DND-41 (cell line): ENCODE measurements at regions not wholly inside any gene's neighbourhood (a gene's known extent, or its start where the extent isn't known, plus 50 kb on each side); places are given as distances from the start of the nearest gene placed in this dataset.

Experiments
- ATAC-seq: fragments of 200-7000 bp; cut with Tn5 transposase; 3 replicates; pipeline ENCODE4 v1.9.1; 2021; ENCODE audit warnings: low read depth; ENCODE audit not compliant: insufficient read depth
- DNase-seq: peaks from one replicate; pipeline ENCODE4 v3.0.0-alpha.2; 2020
- H2AFZ ChIP-seq: 2 replicates; pipeline ENCODE4 v1.6.0; 2012; ENCODE audit warnings: low read depth, low read length
- H3K27ac ChIP-seq: 2 replicates; pipeline ENCODE4 v1.5.1; 2012; ENCODE audit warnings: low read length, inconsistent platforms
- H3K27me3 ChIP-seq: fragments of 200-600 bp; sonication (generic); 2 replicates; pipeline ENCODE4 v1.6.0; 2012; ENCODE audit warnings: low read length, mild to moderate bottlenecking, inconsistent platforms; ENCODE audit not compliant: insufficient read depth, poor library complexity
- H3K36me3 ChIP-seq: 2 replicates; pipeline ENCODE4 v1.5.1; 2012; ENCODE audit warnings: low read length, inconsistent platforms; ENCODE audit not compliant: insufficient read depth
- H3K4me1 ChIP-seq: 2 replicates; pipeline ENCODE4 v1.5.1; 2012; ENCODE audit warnings: mild to moderate bottlenecking, low read length; ENCODE audit not compliant: insufficient read depth
- H3K4me2 ChIP-seq: 2 replicates; pipeline ENCODE4 v1.6.0; 2012; ENCODE audit warnings: mild to moderate bottlenecking, moderate library complexity, low read length, inconsistent platforms; ENCODE audit not compliant: insufficient read depth
- H3K4me3 ChIP-seq, 2 experiments: fragments of 200-600 bp in 1 of 2; shearing (Covaris generic) in 1 of 2; 2 replicates each; pipeline ENCODE4 v1.5.1; 2012 to 2016; ENCODE audit warnings: inconsistent platforms in 2 of 2, low read length in 2 of 2, mild to moderate bottlenecking in 2 of 2, low read depth in 1 of 2, moderate library complexity in 1 of 2
- H3K79me2 ChIP-seq: 2 replicates; pipeline ENCODE4 v1.6.0; 2012; ENCODE audit warnings: low read length, inconsistent platforms; ENCODE audit not compliant: insufficient read depth
- H3K9ac ChIP-seq: 2 replicates; pipeline ENCODE4 v1.6.0; 2012; ENCODE audit warnings: low read depth, mild to moderate bottlenecking, inconsistent platforms, low read length, moderate library complexity
- H3K9me3 ChIP-seq: 2 replicates; pipeline ENCODE4 v1.5.1; 2012; ENCODE audit warnings: low read length, moderate library complexity, mild to moderate bottlenecking, inconsistent platforms; ENCODE audit not compliant: insufficient read depth, severe bottlenecking
- H4K20me1 ChIP-seq: 2 replicates; pipeline ENCODE4 v1.6.0; 2012; ENCODE audit warnings: low read length; ENCODE audit not compliant: insufficient read depth
- CTCF ChIP-seq: IDR thresholded peaks from 2 replicates; pipeline ENCODE4 v1.5.1; 2012; ENCODE audit warnings: borderline replicate concordance, low read length, moderate library complexity, mild to moderate bottlenecking; ENCODE audit not compliant: poor library complexity, severe bottlenecking; ENCODE audit errors: extremely low read depth
- EZH2 ChIP-seq: IDR thresholded peaks from 3 replicates; pipeline ENCODE4 v1.6.1; 2012; ENCODE audit warnings: borderline replicate concordance, low read depth, mild to moderate bottlenecking, moderate library complexity, low read length, inconsistent platforms; ENCODE audit not compliant: severe bottlenecking

DNA sequence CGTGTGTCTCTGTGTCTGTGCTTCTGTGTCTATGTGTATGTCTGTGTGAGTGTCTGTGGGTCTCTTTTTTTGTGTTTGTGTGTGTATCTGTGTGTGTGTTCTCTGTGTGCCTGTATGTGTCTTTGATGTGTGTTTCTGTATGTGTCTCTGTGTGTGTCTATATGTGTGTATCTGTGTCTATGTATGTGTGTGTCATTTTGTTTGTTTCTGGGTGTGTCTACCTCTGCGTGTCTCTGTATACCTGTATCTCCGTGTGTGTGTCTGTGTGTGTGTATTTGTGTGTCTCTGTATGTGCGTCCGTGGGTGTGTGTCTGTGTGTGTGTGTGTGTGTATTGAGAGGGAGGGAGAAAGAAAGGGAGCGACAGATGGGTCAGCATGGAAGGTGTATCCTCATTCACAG is 106.3 kb upstream of the TRABD2B start:
- Histone ChIP-seq H3K4me1 (no peaks in the 10 kb centered on the region), H3K4me3 (no peak overlapping the region), H3K9ac (no peak overlapping the region), H4K20me1 (no peaks in the 10 kb centered on the region), H3K79me2 (no peaks in the 10 kb centered on the region), H3K9me3 (no peaks in the 10 kb centered on the region), H3K4me2 (no peak overlapping the region), H3K27me3 (no peaks in the 10 kb centered on the region), H3K27ac (no peak overlapping the region), H2AFZ (no peak overlapping the region), H3K36me3 (no peaks in the 10 kb centered on the region)
- DNase-seq (no peak), ATAC-seq (no peak)
- TF ChIP-seq CTCF, result no peak
- TF ChIP-seq EZH2, result no peak

DNA sequence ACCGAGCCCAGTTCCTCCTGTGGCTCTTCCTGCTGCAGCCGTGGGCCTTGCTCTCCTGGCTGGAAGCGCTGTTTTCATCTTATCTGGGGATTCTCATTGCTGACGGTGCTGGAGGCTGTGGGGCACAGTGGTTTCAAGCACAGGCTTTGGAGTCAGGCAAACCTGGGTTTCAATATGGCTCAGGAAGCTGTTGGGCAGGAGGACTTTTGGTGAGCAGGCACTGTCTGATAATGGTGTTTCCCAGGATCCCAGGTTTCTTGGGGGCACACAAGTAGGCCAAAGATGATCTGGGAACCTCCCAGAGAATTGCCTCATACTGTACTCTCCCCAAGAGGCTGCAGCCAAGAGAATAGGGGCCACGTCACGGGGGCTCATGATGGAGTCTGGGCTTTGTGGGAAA is 105.6 kb upstream of the TRABD2B start:
- DNase-seq (no peak), ATAC-seq (no peak)
- Histone ChIP-seq H3K27me3 (peaks cover 4% of the 10 kb centered on the region), H3K9ac (no peak overlapping the region), H2AFZ (no peak overlapping the region), H3K79me2 (no peaks in the 10 kb centered on the region), H3K4me3 (no peak overlapping the region), H3K4me2 (no peak overlapping the region), H3K4me1 (no peaks in the 10 kb centered on the region), H3K36me3 (no peaks in the 10 kb centered on the region), H4K20me1 (no peaks in the 10 kb centered on the region), H3K27ac (no peak overlapping the region), H3K9me3 (no peaks in the 10 kb centered on the region)
- no peak for TF ChIP-seq EZH2
- TF ChIP-seq CTCF, result no peak

DNA sequence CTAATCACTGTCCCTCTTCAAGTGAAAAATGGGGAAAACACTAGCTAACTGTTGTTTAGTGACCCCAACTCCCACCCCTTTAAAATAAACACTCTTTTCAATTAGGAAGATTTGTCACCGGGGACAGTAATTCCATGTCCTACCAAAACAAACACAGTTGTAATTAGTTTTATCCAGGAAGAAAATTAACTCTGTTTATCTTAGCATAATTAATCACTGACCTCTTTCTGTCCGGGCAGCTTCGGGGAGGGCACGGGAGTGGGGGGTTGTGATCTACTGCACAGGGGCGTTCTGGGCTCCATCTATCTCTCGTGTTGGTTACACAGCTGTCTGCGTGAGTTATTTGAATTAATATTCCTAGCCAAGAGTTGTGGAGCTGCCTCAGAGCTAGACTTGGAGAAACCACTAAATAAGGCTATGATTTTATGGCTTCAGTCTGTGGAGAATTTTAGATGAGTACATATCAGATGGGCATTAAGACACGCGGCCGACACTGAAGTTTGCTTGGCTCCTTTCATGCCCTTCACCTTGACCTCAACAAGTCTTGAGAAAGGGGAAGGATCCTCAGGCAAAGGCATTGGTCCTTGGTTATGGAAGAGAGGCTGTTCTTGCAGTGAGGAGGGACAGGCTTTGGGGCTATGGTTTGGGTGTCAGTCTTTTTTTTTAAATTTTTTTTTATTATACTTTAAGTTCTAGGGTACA is 102.0 kb upstream of the TRABD2B start:
- DNase-seq (no peak), ATAC-seq (no peak)
- no peaks in the 10 kb centered on the region for H3K4me1 ChIP-seq
- H3K4me2 ChIP-seq, result no peak overlapping the region
- no peak overlapping the region for H3K4me3 ChIP-seq
- H2AFZ ChIP-seq, result no peak overlapping the region
- TF ChIP-seq EZH2, result no peak
- no peak for TF ChIP-seq CTCF
- H4K20me1 ChIP-seq, result no peaks in the 10 kb centered on the region
- no peak overlapping the region for H3K9ac ChIP-seq
- no peaks in the 10 kb centered on the region for H3K79me2 ChIP-seq
- no peaks in the 10 kb centered on the region for H3K36me3 ChIP-seq
- no peaks in the 10 kb centered on the region for H3K9me3 ChIP-seq
- no peak overlapping the region for H3K27ac ChIP-seq
- peaks cover 4% of the 10 kb centered on the region for H3K27me3 ChIP-seq
